ENCODE measurements at regions not wholly inside any gene's neighbourhood (a gene's known extent, or its start where the extent isn't known, plus 50 kb on each side); places are given as distances from the start of the nearest gene placed in this dataset.

DNA sequence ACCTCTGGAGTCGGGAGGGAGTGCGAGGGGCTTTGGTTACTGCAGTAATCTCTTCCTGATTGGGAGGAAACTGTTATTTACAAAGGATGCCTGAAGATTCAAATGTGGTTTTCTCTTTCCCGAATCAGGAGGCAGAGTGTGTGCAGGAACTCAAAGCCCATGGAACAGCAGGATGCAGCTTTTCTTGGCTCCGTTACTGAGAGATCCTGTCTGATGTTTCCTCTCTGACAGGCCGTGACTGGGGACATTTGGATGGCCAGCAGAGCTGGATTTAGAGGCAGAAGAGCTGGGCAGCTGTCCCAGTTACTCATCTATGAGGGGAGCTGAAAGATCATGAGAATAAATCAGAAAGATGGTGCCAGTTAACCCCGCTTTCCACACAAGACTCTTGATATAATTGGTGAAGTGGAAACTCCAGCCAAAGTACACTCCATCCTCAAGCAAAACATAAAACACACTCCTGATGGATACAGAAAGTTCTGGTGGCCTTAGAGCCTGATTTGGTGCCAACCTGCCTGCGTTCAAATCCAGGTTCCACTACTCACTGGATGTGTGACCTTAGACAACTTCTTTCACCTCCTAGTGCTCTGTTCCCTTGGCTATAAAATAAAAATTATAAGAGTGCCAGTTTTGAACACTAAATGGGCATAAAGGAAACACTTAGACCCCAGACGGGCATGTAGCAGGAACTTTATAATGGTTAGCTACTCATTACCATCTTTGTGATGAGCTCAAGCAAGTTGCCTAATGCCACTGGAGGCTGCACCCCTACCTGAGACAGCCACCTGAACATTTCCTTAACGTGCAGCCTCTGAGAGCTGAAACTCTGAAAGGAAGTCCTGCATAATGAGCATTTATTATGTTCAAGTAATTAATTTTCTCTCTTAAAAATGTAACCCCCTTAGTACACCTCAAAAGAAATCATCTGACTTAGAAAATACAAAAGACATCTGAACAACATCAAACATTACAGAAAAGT is 349.0 kb upstream of the GATB start:
- DNase-seq, result no peak

DNA sequence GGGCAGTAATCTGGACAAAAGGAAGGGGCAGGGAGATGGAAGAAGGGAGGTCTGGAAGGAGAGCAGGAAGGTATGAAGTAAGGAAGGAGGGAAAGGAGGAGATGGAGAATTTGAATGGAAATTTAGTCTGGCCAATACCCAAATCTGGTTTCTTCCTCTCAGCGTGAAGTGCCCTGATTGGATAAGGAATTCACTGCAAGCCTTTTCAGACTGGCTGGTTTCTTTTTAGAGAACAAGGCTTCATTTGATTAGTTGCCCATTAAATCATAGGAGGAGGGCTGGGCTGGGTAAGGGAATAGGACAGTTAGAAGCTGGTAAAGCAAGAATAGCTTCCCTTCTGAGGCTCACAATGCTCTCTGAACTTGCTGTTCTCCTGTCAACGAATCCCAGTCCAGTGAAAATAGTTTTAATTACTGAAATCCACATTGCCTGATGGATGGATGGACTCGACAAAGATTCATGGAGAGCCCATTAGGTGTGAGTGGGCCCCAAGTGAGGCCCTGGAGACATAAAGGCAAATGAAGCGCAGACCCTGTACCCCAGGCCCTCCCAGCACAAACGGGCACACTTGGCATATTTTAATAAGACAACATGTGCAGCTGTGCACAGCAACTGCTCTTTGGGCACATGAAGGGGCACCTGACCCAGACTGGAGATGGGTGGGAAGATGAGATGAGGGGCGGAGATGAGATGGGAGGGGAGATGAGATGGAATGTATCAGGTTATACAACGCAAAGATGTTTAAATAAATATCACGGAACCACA is 347.1 kb upstream of the GATB start:
- no peak for DNase-seq

- no peak for DNase-seq
These were observed 346.0 kb upstream of the GATB start for GRCh38 chr4:152106781-152107321.

GRCh38 chr4:152106113-152106763 is 345.4 kb upstream of the GATB start:
- peak; percentile 80 for DNase-seq

DNA sequence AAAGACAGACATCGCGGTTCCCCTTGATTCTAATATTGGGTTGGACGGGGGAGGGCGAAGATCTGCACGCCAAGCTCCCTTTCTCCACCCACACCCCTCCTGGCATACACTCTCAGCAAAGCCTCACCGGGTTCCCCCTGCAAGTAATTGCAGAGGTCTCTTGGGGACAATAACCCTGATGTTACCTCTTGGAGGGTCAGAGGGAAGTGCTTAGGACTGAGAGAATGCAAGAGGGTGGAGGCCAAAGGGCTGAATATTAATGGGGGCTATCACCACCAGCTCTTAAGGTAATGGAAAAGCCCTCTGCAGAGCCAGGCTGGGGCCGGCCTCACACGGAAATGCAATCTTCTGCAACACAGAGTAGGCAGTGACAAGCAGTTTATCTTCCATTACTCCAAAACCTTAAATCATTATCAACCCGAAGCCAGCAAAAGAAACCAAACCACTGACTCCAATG is 344.1 kb upstream of the GATB start:
- no peak for DNase-seq

DNA sequence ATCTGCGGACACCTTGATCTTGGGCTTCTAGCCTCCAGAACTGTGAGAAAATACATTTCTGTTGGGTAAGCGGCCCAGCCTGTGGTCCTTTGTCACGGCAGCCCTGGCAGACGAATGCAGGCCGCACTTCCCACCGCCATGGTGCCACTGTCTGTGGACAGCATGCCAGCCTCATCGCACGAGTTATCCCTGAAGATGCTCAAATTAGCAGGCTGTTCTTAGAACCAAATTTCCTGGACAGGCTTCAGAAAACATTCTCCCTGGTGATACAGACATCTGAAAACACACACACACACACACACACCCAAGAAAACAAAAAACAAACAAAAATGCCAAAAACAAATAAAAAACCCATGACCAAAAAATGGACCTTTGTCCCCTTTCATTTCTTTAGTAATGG is 343.5 kb upstream of the GATB start:
- DNase-seq, result no peak

DNA sequence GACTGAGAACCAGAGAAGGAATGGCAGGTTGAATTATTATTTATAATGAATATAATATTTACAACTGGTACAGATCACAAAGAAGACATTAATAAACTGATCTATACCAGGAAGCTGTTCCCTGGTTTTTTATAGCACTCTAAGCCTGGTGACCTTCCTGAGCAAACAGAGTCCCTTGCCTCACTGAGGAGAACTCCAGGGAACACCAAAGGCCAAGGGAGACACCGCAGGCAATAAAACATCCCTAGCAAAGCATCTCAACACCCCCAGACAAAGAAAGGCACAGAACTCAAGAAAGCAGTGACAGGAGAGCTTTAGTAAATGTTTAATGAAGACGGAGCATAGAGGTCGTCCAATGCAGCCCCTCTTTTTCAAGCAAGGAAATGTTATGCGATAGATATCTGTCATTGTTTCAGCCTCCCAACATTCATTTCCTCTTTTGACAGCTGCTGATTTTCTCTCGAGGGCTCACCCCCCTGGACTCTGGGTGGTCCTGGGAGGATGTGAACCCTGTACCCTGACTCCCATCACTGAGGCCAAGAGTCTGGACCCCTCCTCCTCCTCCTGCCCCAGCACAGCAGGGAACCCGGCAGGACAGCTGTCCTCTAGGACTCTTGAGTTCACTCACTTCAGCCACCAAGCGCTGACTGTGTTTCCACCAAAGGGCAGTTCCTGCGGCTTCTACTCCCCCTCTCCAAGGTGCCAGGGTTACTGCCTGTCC is 342.5 kb upstream of the GATB start:
- DNase-seq, result no peak

- no peak for DNase-seq
These were observed 341.7 kb upstream of the GATB start for GRCh38 chr4:152102436-152103000.

DNA sequence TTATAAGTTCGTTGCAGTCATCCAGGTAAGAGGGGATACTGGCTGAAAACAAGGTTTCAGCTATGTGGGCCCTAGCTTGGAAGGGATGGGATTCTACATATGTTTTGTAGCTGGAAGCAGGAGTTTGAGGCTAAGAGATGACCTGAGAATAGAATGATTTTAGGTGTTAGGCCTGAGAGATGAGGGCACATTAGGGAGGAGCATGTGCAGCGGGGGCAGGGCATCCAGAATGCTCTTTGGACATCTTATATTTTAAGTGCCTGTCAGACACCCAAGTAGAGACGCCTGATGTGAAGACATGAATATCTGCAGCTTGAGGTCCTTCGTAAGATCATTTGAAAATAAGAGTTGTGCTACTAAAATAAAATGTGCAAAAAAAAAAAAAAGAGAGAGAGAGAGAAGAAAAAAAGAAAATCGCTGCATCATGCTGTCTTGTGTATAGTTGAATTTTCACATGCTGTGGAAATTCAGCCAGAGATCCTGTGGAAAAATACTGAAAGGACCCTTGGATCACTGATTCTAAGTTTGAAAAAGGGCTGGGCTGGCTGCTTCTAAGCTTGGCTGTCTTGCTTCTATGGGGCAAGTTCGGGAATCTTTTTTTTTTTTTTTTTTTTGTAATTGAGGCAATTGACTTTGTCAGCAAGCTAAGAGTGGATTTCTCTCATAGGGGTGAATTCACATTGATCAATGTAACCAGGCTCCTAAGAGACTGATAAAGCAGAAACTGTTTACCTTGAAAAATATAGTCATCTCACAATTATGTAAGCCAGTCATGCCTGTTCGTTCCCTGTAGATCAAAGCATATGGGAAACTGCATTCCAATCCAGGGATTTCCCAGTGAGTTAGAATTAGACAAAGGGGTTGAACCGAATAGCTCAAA is 341.0 kb upstream of the GATB start:
- DNase-seq, result no peak

DNA sequence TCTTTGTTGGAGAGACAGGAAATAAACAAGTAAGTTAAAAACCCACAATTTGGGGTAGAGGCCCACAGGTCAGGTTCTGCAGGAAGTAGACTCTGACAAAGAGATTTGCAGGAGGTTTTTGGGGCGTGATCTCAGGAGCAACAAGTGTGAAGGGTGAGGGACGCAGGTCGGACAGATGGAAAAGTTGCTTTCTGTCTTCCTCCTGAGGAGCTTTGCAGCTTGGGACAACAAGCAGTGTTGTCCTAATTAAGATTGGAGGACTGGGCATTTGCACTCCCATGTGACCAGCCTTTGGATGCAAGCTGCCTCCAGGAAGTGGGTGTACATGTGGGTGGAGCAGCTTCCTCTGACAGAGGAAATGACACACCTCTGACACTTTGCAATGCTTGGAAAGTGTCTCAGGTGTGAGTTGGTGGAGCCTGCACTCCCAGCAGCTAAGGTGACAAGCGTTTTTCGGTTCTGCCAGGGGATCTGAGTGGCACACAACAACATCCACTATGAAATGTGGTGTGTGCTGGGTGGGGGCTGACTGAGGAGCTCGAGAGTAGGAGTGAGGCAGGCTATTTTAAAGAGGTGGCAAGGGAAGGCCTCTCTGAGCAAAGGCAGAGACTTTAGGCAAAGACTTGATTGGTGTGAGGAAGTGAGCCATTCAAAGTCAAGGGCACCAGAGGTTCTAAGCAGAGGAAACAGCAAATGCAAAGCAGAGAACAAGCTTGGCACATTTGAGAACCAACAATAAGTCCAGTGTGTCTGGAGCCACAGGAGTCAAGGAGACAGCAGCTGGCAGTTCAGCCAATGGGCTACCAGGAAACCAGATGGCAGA is 339.8 kb upstream of the GATB start:
- no peak for DNase-seq

- no peak for DNase-seq
These were observed 339.2 kb upstream of the GATB start for GRCh38 chr4:152099981-152100378.

- DNase-seq, result no peak
These were observed 338.7 kb upstream of the GATB start for GRCh38 chr4:152099555-152099954.

DNA sequence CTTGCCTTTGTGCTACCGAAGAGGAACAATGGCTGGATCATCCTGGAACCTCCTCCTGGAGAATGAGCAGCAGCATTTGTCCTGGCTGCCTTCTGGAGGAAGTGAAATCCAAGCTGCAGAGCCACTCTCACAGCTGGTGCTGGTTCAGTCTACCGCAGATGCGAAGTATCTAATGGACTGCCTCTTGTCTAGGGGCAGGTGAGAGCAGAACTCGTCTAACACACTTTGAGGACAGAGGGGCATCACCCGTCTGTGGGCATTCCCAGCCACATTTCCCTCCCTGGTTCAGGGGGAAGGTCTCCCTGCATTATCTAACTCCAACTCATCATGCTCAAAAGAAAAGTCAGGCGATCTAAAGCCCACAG is 338.2 kb upstream of the GATB start:
- DNase-seq, result no peak

GRCh38 chr4:152098365-152099060 is 337.7 kb upstream of the GATB start:
- DNase-seq, result no peak

DNA sequence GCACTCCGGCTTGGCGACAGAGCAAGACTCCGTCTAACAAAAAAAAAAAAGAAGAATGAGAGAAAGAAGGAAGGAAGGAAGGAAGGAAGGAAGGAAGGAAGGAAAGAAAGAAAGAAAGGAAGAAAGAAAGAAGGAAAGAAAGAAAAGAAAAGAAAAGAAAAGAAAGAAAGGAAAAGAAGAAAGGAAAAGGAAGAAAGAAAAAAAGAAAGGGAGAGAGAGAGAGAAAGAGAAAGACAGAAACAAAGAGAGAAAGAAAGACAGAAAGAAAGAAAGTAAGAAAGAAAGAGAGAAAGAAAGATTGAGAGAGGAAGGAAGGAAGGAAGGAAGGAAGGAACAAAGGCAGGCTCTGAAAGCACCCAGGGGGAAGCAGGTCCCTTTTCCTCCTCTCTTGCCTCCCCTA is 336.6 kb upstream of the GATB start:
- DNase-seq, result no peak

- DNase-seq, result no peak
These were observed 334.9 kb upstream of the GATB start for GRCh38 chr4:152095701-152096070.

- no peak for DNase-seq
These were observed 334.3 kb upstream of the GATB start for GRCh38 chr4:152094970-152095700.

GRCh38 chr4:152091405-152091804 is 330.6 kb upstream of the GATB start:
- DNase-seq, result no peak

DNA sequence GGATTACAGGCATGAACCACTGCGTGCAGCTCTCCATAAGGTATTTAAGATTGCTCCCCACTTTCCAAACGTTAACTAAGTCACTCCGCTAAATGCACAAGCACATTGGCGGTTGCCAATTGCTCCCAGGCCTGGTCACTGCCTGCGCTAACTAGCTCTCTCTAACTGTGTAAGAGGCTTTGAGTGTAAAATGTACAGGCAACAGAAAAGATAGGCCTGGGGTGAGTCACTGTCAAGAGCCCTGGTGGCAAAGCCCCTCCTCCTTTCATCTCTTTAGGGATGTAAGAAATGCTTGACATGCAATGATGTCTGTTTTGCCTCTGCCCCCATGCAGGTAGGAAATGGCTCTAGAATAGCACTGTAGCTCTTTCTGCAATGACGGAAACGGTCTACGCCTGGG is 329.7 kb upstream of the GATB start:
- no peak for DNase-seq
